IMR-90 (cell line): ENCODE measurements at regions not wholly inside any gene's neighbourhood (a gene's known extent, or its start where the extent isn't known, plus 50 kb on each side); places are given as distances from the start of the nearest gene placed in this dataset.

Experiments used
- ATAC-seq: fragments of 200-7000 bp; cut with Tn5 transposase; 2 replicates; pipeline ENCODE4 v1.9.1; 2020; ENCODE audit warnings: low read depth, mild to moderate bottlenecking, moderate library complexity
- BruUV-seq: library from RNA; stranded (reverse); fragments of 400-500 nt; replicated peaks from 2 replicates; lab custom pipeline; 2021; lab: Mats Ljungman, UMichigan
- CTCF ChIA-PET: fragments of 300-600 bp; formaldehyde crosslinking; extraction: SDS; loops from one replicate; lab custom pipeline; 2021; ENCODE audit warnings: antibody characterized with exemption; lab: Yijun Ruan, JAX
- POLR2A ChIA-PET: fragments of 300-600 bp; sonication (Branson Sonifier 250); formaldehyde crosslinking; loops from one replicate; lab custom pipeline; 2022; ENCODE audit warnings: antibody characterized with exemption; ENCODE audit not compliant: unreplicated experiment; lab: Charles Lee
- DNase-seq: peaks from one replicate; pipeline ENCODE4 v3.0.0; 2013
- H2AFZ ChIP-seq: replicated peaks from 2 replicates; pipeline ENCODE3; 2013; ENCODE audit warnings: low read length, mild to moderate bottlenecking; ENCODE audit not compliant: poor library complexity
- H2AK5ac ChIP-seq: 2 replicates; pipeline ENCODE4 v1.6.1; 2013; ENCODE audit warnings: low read depth, low read length, inconsistent platforms
- H2AK9ac ChIP-seq: replicated peaks from 2 replicates; pipeline ENCODE3; 2013; ENCODE audit warnings: mild to moderate bottlenecking, low read depth, low read length, moderate library complexity; ENCODE audit not compliant: poor library complexity
- H2BK120ac ChIP-seq: 2 replicates; pipeline ENCODE4 v1.6.1; 2013; ENCODE audit warnings: low read depth, low read length, inconsistent platforms
- H2BK15ac ChIP-seq: 3 replicates; pipeline ENCODE4 v1.6.1; 2013; ENCODE audit warnings: low read depth, low read length, inconsistent platforms
- H2BK20ac ChIP-seq: 2 replicates; pipeline ENCODE4 v1.6.1; 2013; ENCODE audit warnings: low read depth, mild to moderate bottlenecking, inconsistent platforms, low read length, moderate library complexity
- H2BK5ac ChIP-seq: 2 replicates; pipeline ENCODE4 v1.6.1; 2013; ENCODE audit warnings: mild to moderate bottlenecking, low read depth, low read length, inconsistent platforms; ENCODE audit not compliant: poor library complexity, severe bottlenecking
- H3K14ac ChIP-seq: replicated peaks from 2 replicates; pipeline ENCODE4 v1.6.1; 2013; ENCODE audit warnings: low read depth, low read length, inconsistent platforms
- H3K18ac ChIP-seq: 2 replicates; pipeline ENCODE4 v1.6.1; 2013; ENCODE audit warnings: low read depth, low read length, control low read depth
- H3K23ac ChIP-seq: 2 replicates; pipeline ENCODE4 v1.6.1; 2013; ENCODE audit warnings: low read depth, low read length, inconsistent platforms
- H3K27ac ChIP-seq: 2 replicates; pipeline ENCODE4 v1.5.1; 2013; ENCODE audit warnings: mild to moderate bottlenecking, control low read depth, low read length; ENCODE audit not compliant: insufficient read depth
- H3K27me3 ChIP-seq: 2 replicates; pipeline ENCODE4 v1.6.1; 2013; ENCODE audit warnings: low read length; ENCODE audit not compliant: control insufficient read depth, insufficient read depth
- H3K36me3 ChIP-seq: 2 replicates; pipeline ENCODE4 v1.6.1; 2013; ENCODE audit warnings: low read length, mixed read lengths; ENCODE audit not compliant: control insufficient read depth, insufficient read depth
- H3K4ac ChIP-seq: 2 replicates; pipeline ENCODE4 v1.6.1; 2013; ENCODE audit warnings: low read depth, low read length, inconsistent platforms
- H3K4me1 ChIP-seq: 2 replicates; pipeline ENCODE4 v1.6.1; 2013; ENCODE audit warnings: low read length, mixed read lengths; ENCODE audit not compliant: control insufficient read depth, insufficient read depth
- H3K4me2 ChIP-seq: 2 replicates; pipeline ENCODE4 v1.6.1; 2013; ENCODE audit warnings: low read depth, mild to moderate bottlenecking, control low read depth, low read length, moderate library complexity
- H3K4me3 ChIP-seq: 2 replicates; pipeline ENCODE4 v1.5.1; 2013; ENCODE audit warnings: low read depth, mild to moderate bottlenecking, control low read depth, low read length, moderate library complexity; ENCODE audit not compliant: insufficient read depth
- H3K56ac ChIP-seq: 2 replicates; pipeline ENCODE4 v1.6.1; 2013; ENCODE audit warnings: low read length, inconsistent platforms; ENCODE audit not compliant: insufficient read depth; ENCODE audit errors: extremely low read depth
- H3K79me1 ChIP-seq, 2 experiments: 2 replicates each; pipeline ENCODE4 v1.6.1; 2013; ENCODE audit warnings: low read length in 2 of 2, inconsistent platforms in 1 of 2, low read depth in 1 of 2
- H3K9ac ChIP-seq: 2 replicates; pipeline ENCODE4 v1.6.1; 2013; ENCODE audit warnings: low read depth, low read length, control low read depth
- H3K9me1 ChIP-seq: 2 replicates; pipeline ENCODE4 v1.6.1; 2013; ENCODE audit warnings: low read length, inconsistent platforms; ENCODE audit not compliant: insufficient read depth
- H3K9me3 ChIP-seq: 2 replicates; pipeline ENCODE4 v1.6.1; 2013; ENCODE audit warnings: low read length; ENCODE audit not compliant: control insufficient read depth, insufficient read depth
- H4K20me1 ChIP-seq: 2 replicates; pipeline ENCODE4 v1.6.1; 2013; ENCODE audit warnings: low read length, inconsistent platforms; ENCODE audit not compliant: insufficient read depth
- H4K5ac ChIP-seq: 2 replicates; pipeline ENCODE4 v1.6.1; 2013; ENCODE audit warnings: mild to moderate bottlenecking, low read depth, low read length, control low read depth
- H4K8ac ChIP-seq, 2 experiments: 2 replicates each; pipeline ENCODE4 v1.6.1; 2013; ENCODE audit warnings: low read depth in 2 of 2, low read length in 2 of 2, control low read depth in 1 of 2, inconsistent platforms in 1 of 2
- H4K91ac ChIP-seq: 2 replicates; pipeline ENCODE4 v1.6.1; 2013; ENCODE audit warnings: low read depth, low read length, inconsistent platforms; ENCODE audit not compliant: insufficient read depth
- CEBPB ChIP-seq: IDR thresholded peaks from 2 replicates; pipeline ENCODE4 v1.6.1; 2012; ENCODE audit warnings: low read depth, low read length, improper control_type of control experiment
- MXI1 ChIP-seq: IDR thresholded peaks from 2 replicates; pipeline ENCODE4 v1.6.1; 2012; ENCODE audit warnings: low read depth, mild to moderate bottlenecking, low read length, moderate library complexity, borderline replicate concordance
- NFE2L2 ChIP-seq: fragments of 150-350 bp; IDR thresholded peaks from 2 replicates; pipeline ENCODE4 v1.6.1; 2016; ENCODE audit warnings: low read depth, mild to moderate bottlenecking, low read length
- POLR2A ChIP-seq: IDR thresholded peaks from 2 replicates; pipeline ENCODE4 v1.6.1; 2012; ENCODE audit warnings: mild to moderate bottlenecking, low read depth, low read length
- RAD21 ChIP-seq: IDR thresholded peaks from 2 replicates; pipeline ENCODE4 v1.6.1; 2012; ENCODE audit warnings: low read length, improper control_type of control experiment
- SMC3 ChIP-seq: fragments of 150-350 bp; IDR thresholded peaks from 2 replicates; pipeline ENCODE4 v1.6.1; 2016; ENCODE audit warnings: low read depth, mild to moderate bottlenecking, antibody characterized with exemption, low read length, moderate library complexity
- USF2 ChIP-seq: fragments of 150-350 bp; IDR thresholded peaks from 2 replicates; pipeline ENCODE4 v1.6.1; 2017; ENCODE audit warnings: mild to moderate bottlenecking, antibody characterized with exemption, low read length, low read depth
- WGBS, 2 experiments: methylation state at CpG; one replicate each; pipeline versions ENCODE4 v1.1.5 to v1.1.7; 2013; ENCODE audit warnings: missing lambda C conversion rate in 2 of 2; ENCODE audit not compliant: insufficient read length in 1 of 2; ENCODE audit errors: extremely low coverage in 2 of 2; 5-methylcytosine and 5-hydroxymethylcytosine counted together
- dilution Hi-C: fragments of 300-500 bp; cut with HindIII; formaldehyde crosslinking; loops from one replicate; pipeline ENCODE4 v1.14.3; 2018; ENCODE audit warnings: low sequenced_read_pairs; ENCODE audit not compliant: unreplicated experiment
- in situ Hi-C: fragments of 300-500 bp; cut with MboI; formaldehyde crosslinking; loops from 3 replicates; pipeline ENCODE4 v1.14.3; 2019; ENCODE audit warnings: low sequenced_read_pairs, inconsistent platforms, mixed read lengths
- intact Hi-C: fragments of 100-400 bp; cut with micrococcal nuclease; formaldehyde crosslinking; loops from 2 replicates; pipeline ENCODE4 v1.10.0; 2022

GRCh38 chr2:224206816-224207215 is 167.7 kb upstream of the SERPINE2 start:
- in situ Hi-C loops = no loop called here
- ATAC-seq = no peak
- CTCF ChIA-PET = no interaction called here

More at GRCh38 chr2:224206816-224207215, 167.7 kb upstream of the SERPINE2 start:
- Histone ChIP-seq H3K4ac (no peak overlapping the region), H4K20me1 (no peaks in the 10 kb centered on the region), H3K4me2 (no peak overlapping the region), H4K91ac (no peak overlapping the region), H3K23ac (no peak overlapping the region), H3K9ac (no peak overlapping the region), H2BK5ac (no peak overlapping the region), H3K36me3 (no peaks in the 10 kb centered on the region), H4K8ac (no peak overlapping the region), H3K27ac (no peak overlapping the region), H2AK5ac (no peak overlapping the region), H3K27me3 (peaks cover 2% of the 10 kb centered on the region), H3K79me1 (no peaks in the 10 kb centered on the region), H3K4me3 (no peak overlapping the region), H3K9me1 (peaks cover 2% of the 10 kb centered on the region; the same call in 1 of the 2 replicates), H4K5ac (no peak overlapping the region), H2AK9ac (no peak overlapping the region), H3K14ac (no peak overlapping the region), H3K9me3 (no peaks in the 10 kb centered on the region), H2BK20ac (no peak overlapping the region), H2BK120ac (no peak overlapping the region), H3K56ac (no peak overlapping the region), H3K4me1 (no peaks in the 10 kb centered on the region), H3K18ac (no peak overlapping the region), H2AFZ (no peak overlapping the region), H2BK15ac (no peak overlapping the region)
- intact Hi-C loops = no loop called here
- POLR2A ChIA-PET = no interaction called here
- TF ChIP-seq CEBPB (no peak), RAD21 (no peak), USF2 (no peak), POLR2A (no peak), SMC3 (no peak), NFE2L2 (no peak), MXI1 (no peak)
- no TSS peak for BruUV-seq
- no peak for DNase-seq
- dilution Hi-C loops = no loop called here
- WGBS, 2 experiments = no CpG with 5 or more reads among the region's 3 CpGs
